ENCODE measurements at regions not wholly inside any gene's neighbourhood (a gene's known extent, or its start where the extent isn't known, plus 50 kb on each side); places are given as distances from the start of the nearest gene placed in this dataset.

DNA sequence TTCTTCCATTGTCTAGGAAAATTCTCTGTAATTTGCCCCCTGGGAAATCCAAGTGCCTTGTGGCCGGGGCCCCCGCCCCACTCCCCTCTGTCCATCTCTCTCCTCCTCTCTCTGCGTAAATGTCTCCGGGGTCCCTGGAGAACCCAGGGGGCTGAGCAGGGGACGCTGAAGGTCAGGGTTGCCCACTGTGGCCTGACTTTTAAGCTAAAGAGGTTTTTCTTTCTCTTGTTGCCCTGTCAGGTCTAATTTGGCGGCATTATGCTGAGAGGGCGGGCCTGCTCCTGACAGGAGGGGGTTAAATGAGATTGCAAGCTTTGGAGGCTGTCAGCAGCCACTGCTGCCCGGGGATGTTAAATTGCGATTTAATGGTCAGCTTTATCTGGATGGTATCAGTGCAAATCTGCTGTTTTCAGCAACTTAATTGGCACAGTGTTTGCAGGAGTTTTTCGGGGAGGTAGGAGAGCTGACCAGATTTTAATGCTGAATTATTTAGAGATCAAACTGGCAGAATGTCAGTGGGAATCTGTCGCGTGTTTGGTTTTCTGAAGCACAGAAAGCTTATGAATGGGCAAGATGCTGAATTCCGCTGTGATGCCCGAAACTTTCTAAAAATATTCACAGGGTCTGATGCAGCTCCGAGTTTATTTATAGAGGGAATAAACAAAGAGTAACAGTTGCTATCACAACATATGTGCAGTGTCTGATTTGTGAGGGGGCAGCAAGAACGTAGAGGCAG is 93.2 kb upstream of the SOX1 start:
- no peak for DNase-seq
- intact Hi-C loops (cut with DNase I): no loop called here
- ATAC-seq (ENCODE audit: poor library complexity): peak; percentile 66

DNA sequence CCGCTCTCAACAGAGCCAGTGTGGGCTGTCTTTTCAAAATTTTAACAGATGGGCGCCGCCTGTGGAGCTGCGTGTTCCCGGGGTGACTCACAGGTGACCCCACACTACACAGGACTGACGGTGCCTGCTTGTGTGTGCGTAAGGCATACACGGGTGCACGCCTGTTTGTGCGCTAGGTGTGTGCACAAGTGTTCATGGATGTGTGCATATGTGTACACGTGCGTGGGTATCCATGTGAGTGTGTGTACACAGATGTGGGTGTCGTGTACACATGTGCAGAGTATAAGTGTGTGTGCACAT is 92.7 kb upstream of the SOX1 start:
- DNase-seq (no peak), ATAC-seq (ENCODE audit: poor library complexity) (no peak)
- intact Hi-C loops (cut with DNase I): no loop called here

DNA sequence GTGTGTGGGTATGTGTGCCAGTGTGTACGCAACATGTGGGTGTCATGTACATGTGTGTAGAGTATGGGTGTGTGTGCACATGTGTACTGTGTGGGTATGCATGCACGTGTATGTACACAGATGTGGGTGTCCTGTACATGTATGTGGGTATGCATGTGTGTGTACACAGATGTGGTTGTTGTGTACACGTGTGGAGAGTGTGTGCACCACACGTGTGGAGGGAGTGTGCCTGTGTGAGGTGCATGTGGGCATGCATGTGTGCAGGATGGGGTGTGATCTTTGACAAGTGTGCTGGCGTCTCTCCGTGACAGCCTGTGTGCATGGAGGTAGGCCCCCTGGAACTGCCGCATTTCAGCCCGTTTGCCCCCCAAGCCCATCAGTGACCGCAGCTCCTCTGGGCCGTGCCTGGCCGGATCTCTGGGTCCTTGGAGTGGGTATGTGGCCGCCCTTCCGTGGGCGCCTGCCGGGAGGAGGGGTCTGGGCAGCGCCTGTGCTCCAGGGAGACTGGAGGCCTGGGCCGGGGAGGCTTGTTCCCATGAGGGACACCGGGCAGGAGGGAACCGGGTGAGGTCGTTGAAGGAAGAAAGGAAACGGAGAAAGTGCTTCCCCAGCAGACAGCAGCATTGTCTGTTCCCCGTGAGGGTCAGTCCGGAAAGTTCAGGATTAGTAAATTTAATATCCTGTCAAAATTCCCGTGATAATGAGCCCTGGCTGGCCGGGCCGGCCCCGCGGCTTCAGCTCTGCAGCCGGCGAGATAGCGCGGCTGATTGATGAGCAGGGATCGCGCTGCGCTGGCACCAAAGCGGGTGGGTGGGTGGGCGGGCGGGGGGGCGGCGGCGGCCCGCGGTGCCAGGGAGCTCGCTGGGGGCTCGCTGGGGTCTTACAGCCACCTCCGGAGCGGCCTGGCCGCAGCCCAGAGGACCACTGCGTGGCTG is 91.1 kb upstream of the SOX1 start:
- intact Hi-C loops (cut with DNase I): no loop called here
- no peak for ATAC-seq (ENCODE audit: poor library complexity)
- DNase-seq: no peak

DNA sequence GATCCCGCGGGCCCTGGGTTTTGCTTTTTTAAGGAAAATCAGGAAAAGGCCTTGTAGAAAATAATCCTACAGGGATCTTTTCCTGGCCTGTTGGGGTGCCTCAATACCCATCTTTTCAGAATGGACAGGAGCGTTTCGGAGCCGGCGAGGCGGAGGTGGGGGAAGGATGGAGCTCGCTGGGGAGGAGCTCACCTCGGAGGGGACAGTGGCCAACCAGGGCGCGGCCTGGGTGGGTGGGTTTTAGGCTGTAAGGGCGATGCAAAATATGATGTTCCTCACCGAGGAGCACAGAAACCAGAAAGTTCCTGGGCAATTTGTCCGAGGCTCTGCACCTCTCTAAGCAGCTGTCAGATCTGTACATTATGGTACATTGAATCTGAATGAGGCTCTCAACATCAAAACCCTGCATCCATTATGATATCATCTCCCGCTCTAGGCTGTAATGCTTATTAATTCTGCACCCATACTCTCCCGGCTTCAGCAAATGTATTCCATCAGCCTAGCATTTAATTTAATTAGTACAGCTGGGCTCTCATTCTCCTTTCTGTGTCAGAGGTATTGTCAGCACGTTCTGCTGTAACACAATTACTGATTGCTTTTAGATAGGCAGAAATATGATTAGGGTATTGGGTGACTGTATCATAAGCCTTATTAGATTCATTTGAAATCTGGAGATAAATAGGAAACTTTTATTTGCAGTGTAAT is 90.3 kb upstream of the SOX1 start:
- no peak for DNase-seq
- ATAC-seq (ENCODE audit: poor library complexity): no peak
- intact Hi-C loops (cut with DNase I): no loop called here

DNA sequence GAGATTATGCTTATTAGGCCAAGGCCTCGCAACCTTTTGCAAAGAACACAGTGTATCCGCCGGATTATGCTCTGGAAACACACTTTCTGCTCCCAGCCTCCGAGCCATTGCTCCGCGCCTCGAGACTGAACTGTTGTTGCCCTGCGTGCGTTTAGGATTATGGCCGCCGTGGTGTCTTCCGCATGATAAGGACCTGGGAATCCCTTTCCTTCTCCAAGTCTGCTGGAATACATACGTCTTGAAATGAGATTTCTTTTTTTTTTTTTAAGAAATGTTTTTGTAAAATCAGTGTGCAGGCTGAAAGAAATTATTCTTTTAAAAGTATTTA is 89.8 kb upstream of the SOX1 start:
- no peak for DNase-seq
- ATAC-seq (ENCODE audit: poor library complexity): no peak
- intact Hi-C loops (cut with DNase I): no loop called here

DNA sequence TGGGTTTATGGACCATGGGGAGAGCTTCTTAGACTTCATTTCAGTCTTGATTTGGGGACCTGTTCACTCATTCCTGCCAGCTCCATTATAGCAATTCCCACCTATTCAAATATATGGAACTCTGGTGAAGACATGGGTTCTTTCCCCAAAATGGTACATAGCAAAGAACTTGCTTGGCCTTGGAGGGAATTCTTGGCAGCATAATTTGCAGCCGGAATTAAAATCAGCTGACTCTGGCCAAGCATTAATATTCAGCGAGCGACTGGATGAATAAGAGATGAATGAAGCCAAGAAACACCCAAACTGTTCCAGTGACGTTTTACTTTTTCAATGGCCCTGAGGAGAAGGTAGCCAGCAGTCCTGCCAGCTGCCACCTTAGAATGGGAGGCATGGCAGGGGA is 88.4 kb upstream of the SOX1 start:
- intact Hi-C loops (cut with DNase I): no loop called here
- ATAC-seq (ENCODE audit: poor library complexity): no peak
- DNase-seq: no peak

DNA sequence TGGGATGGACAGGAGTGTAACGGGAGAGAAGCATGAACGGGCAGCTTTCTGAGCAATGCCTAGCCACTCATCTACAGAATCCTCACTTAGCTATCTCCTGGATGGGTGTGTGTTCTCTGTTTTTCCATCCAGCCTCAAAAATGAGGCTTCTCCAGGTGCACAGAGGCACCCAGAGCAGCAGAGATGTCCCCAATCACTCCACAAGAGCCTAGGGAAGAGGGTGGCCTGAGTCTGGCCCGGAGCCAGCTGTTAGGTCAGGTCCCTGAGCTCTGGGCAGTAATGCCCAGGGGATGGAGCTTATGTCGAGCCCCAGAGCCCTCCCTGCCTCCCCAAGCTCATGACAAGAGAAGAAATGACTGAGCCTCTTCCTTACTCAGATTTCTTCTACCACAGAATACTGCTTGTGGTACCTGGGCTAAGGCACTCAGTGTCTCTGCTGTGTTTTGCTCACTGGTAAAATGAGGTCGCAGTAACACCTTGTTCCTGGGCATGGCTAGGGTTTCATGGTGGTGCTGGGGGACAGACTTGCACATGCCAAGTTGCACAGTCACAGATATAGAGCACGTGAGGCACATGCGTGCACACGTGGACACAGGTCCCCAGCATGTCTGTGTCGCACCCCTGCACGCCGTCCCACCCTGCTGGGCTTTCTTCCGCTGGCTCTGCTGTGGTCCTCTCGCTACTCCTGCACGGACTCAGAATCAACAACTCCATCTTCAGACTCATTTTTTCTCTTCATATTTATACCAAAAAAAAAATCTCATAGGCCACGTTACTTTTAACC is 86.6 kb upstream of the SOX1 start:
- no peak for DNase-seq
- intact Hi-C loops (cut with DNase I): no loop called here
- ATAC-seq (ENCODE audit: poor library complexity): no peak

DNA sequence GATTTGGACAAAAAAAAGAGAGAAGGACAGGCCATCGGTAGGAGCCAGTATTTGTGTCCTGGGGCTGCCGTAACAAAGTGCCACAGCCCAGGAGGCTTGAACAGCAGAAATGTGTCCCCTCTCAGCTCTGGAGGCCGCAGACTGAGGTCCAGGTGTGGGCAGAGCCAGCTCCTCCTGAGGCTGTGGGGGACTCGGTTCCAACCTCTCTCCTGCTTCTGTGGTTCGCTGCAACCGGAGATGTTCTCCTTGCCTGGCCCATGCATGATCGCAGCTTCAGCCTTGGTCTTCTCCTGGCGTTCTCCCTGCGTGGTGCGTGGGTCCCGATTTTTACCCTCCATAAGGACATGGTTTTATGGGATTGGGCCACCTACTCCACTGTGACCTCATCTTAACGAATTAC is 85.9 kb upstream of the SOX1 start:
- intact Hi-C loops (cut with DNase I): no loop called here
- ATAC-seq (ENCODE audit: poor library complexity) (no peak), DNase-seq (no peak)

DNA sequence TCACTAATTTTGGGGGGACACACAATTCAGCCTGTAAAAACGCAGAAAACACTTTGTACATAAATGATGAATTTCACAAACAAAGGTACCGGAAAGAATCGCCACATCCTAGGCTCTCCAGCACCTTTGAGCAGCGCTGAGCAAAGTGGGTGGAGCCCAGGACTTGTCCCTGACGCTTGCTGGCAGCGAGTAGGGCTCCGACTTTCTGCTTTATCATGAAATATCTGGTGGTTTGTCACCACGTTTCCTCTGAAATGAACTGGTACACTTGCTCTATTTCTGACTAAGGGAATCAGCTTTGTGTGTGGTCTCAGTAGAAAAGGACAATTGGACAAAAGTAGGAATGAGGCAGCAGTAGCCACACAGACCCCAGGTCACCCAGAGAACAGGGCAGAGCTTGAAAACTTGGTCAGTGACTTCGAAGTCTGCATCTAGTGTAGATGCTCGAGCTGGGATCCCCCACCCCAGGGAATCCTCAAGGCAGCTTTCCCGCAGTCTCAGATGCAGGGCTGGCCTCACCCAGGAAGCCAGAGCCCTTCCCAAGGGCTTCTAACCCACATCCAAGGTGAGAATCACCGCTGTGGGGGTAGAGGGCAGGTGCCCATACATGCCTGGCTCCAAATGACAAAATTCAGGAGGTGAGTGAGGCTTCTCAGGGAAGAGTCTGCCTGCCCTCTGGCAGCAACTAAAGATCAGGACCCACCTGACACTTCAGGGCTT is 85.3 kb upstream of the SOX1 start:
- DNase-seq (no peak), ATAC-seq (ENCODE audit: poor library complexity) (no peak)
- intact Hi-C loops (cut with DNase I): no loop called here

DNA sequence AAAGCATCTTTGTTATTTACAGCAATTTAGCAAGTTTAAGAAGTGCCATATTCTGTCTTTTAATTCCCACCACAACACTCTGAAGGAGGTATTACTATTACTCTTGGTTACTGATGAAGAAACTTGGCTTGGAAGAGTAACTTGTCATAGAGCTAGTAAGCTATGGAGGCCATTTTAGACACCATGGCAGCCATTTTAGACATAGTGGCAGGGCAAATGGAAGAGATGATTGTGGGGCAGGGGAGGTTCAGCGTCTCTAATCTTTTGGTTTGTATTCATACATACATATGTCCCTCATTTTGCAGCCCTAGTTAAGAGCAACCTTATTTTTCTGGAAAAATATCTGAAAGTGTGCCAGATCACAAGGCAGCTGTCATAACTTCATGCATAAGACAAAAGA is 82.6 kb upstream of the SOX1 start:
- DNase-seq (no peak), ATAC-seq (ENCODE audit: poor library complexity) (no peak)
- intact Hi-C loops (cut with DNase I): no loop called here

DNA sequence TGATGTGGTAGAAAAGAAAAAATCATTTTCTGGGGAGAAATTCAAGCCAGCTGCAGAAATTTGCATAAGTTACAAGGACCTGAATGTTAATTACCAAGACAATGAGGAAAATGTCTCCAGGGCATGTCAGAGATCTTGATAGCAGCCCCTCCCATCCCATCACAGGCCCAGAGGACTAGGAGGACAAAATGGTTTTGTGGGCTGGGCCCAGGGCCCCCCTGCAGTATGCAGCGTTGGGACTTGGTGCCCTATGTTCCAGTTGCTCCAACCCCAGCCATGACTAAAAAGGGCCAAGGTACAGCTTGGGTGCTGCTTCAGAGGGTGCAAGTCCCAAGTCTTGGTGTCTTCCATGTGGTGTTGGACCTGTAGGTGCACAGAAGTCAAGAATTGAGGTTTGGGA is 76.6 kb upstream of the SOX1 start:
- ATAC-seq (ENCODE audit: poor library complexity): no peak
- DNase-seq: no peak
- intact Hi-C loops (cut with DNase I): no loop called here

DNA sequence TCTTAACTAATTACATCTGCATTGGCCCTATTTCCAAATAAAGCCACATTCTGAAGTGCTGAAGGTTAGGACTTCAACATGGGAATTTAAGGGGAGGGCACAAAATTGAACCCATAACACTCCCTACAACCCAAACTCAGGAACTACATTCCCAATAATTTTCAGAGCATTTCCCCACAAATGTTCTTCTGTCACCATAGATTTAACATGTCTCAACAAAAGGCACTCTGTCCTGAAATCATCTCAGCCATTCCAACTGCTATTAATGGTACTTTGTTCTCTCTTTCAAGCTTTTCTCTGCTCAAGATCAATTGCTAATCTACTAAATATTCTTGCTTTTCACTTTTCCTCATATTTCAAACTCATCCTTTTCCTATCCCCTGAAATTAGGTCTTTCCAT is 74.0 kb upstream of the SOX1 start:
- no peak for DNase-seq
- ATAC-seq (ENCODE audit: poor library complexity): no peak
- intact Hi-C loops (cut with DNase I): no loop called here

DNA sequence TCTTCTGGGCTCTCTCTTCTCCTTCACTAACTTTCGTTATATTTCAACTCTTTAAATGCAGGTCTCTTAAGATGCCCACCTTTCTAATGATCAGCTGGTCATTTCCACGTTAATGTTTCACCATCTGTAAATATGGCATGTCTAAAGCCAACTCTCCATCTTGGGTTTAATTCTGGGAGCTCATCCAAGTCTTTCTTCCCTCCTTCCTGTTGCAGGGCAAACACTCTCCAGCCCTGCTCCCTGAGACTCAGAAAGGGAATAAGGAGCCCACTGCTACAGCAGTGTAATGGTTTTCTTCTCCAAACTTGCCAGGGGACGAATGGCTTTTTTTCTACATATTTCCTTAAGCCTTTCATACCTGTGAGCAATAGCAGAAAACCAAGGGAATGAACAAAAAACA is 73.3 kb upstream of the SOX1 start:
- DNase-seq (no peak), ATAC-seq (ENCODE audit: poor library complexity) (no peak)
- intact Hi-C loops (cut with DNase I): no loop called here

DNA sequence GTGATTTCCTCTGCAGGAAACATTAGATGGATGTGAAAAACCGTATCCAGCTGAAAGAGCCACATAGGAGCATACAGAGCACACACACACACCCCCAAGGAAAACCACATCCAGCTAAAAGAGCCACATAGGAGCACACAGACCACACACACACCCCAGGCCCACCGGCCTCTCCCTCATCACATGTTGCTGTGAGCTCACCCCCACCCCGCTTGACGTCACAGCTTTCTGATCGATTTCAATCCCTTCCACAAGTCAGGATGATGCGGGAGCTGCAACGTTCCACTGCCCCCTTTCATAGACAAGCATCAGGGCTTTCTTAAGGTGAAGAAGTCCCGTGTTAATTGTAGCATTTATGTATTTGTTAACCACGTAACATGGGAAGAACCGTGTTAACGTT is 72.4 kb upstream of the SOX1 start:
- no peak for DNase-seq
- no peak for ATAC-seq (ENCODE audit: poor library complexity)
- intact Hi-C loops (cut with DNase I): no loop called here

DNA sequence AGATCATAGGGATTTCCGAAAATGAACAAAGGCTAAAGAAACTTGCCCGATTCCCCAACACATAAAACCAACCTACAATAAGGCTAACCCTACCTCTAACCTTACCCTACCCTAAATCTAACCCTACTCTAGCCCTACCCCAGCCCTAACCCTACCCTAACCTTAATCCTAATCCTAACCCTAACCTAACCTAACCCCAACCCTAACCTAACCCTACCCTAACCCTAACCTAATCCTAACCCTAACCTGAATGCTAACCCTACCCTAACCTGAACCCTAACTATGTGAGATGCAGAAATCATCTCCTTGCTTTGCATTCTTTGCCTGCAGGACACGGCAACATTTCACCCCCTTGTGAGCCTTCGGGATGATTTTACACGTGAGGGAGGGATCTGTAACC is 67.6 kb upstream of the SOX1 start:
- DNase-seq (no peak), ATAC-seq (ENCODE audit: poor library complexity) (no peak)
- intact Hi-C loops (cut with DNase I): no loop called here

DNA sequence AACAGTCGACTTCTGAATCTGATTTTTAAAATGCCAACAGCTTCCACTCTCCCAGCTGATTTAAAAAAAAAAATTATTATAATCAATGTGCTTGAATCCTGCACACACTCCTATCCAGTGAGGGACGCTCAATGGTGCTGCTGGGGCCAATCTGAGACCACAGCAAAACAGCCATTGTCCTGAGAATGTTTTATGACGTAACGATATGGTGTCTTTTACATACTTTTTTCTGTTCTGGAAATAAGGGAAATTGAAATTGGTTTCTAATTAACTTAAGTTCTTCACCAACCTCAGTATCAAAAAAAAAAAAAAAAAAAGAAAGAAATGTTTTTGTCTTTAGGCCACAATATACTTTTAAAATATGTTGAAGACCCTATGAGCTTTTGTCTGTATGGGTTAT is 66.1 kb upstream of the SOX1 start:
- intact Hi-C loops (cut with DNase I): no loop called here
- DNase-seq: no peak
- ATAC-seq (ENCODE audit: poor library complexity): no peak

DNA sequence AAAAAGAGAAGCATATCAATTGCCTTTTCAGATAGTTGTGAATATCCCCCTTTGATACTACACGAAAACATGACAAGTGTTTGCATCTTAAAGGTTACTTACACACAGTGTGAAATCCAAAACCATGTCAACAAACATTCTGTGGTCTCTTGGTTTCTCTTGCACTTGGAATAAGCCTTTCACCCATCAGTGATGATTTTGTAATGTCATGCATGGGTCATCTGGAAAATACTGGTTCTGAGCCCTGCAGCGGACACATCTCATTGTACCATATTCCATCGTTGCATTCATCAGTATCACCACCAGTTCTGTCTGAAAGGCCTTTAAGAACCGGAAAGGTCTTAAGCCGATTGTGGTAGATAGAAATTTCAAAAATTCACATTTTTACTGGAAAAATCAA is 65.4 kb upstream of the SOX1 start:
- ATAC-seq (ENCODE audit: poor library complexity): no peak
- intact Hi-C loops (cut with DNase I): no loop called here
- no peak for DNase-seq

DNA sequence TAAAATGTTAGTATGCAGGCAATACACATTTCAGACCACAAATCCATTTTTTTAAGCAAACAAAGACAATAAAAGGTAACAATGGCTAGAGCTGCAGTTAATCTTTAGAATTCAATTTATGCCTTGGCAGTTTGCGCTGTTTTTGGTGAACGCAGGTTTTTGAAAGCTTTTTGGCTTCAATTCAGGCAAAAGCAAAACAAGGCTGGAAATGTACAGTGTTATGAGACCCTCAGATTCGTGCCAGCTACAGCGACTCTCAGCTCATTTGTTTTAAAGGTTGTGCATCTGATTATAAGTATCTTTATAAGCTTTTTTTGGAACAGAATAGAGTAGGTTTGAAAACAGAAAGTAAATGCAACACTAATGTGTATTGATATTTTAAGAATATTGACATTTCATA is 63.6 kb upstream of the SOX1 start:
- DNase-seq (no peak), ATAC-seq (ENCODE audit: poor library complexity) (no peak)
- intact Hi-C loops (cut with DNase I): no loop called here

DNA sequence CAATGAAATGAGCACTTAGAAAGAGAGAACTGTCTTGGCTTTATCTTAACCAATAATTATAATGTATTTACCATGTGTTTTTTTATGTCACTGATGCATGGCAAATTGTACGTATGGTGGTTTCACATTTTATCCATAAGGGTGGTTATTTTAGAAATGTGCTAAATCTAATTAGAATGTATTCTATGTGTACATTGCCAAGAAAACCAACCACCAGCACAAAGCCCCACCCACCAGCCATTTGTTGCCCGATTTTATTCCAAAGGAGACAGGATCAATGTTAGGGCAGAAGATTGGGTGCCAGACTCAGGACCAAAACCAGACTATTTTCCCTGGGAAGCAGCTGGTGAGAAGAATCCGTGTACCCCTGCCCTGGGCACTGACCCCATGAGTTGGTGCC is 63.0 kb upstream of the SOX1 start:
- no peak for ATAC-seq (ENCODE audit: poor library complexity)
- DNase-seq: no peak
- intact Hi-C loops (cut with DNase I): no loop called here

Measured in Right ventricle myocardium superior (tissue), 1 donor.